Chondrocyte (in vitro differentiated cells): ENCODE measurements at regions not wholly inside any gene's neighbourhood (a gene's known extent, or its start where the extent isn't known, plus 50 kb on each side); places are given as distances from the start of the nearest gene placed in this dataset.

Experiments used
- DNase-seq: peaks from one replicate; pipeline ENCODE4 v3.0.0; 2021; ENCODE audit warnings: mixed read lengths, low spot score
- H3K27ac Mint-ChIP-seq: one replicate; pipeline ENCODE4 v1.8.0; 2021; ENCODE audit warnings: mild to moderate bottlenecking, moderate library complexity, mixed read lengths; ENCODE audit not compliant: unreplicated experiment
- H3K27me3 Mint-ChIP-seq: 2 replicates; pipeline ENCODE4 v1.8.0; 2021; ENCODE audit warnings: low read depth, mixed read lengths
- H3K36me3 Mint-ChIP-seq: 2 replicates; pipeline ENCODE4 v1.8.0; 2021; ENCODE audit warnings: low read depth, mixed read lengths
- H3K4me1 Mint-ChIP-seq: 2 replicates; pipeline ENCODE4 v1.8.0; 2021; ENCODE audit warnings: low read depth, mild to moderate bottlenecking, mixed read lengths
- H3K4me3 Mint-ChIP-seq: one replicate; pipeline ENCODE4 v1.8.0; 2021; ENCODE audit warnings: mild to moderate bottlenecking, moderate library complexity, mixed read lengths; ENCODE audit not compliant: unreplicated experiment
- H3K9me3 Mint-ChIP-seq: 2 replicates; pipeline ENCODE4 v1.8.0; 2021; ENCODE audit warnings: low read depth, mixed read lengths
- TF ChIP-seq, protein P1 (sequence below): fragments of 200-600 bp; sonication (generic); IDR thresholded peaks from 2 replicates; pipeline ENCODE4 v1.5.0; 2021; ENCODE audit warnings: antibody characterized with exemption, mild to moderate bottlenecking, moderate library complexity

DNA sequence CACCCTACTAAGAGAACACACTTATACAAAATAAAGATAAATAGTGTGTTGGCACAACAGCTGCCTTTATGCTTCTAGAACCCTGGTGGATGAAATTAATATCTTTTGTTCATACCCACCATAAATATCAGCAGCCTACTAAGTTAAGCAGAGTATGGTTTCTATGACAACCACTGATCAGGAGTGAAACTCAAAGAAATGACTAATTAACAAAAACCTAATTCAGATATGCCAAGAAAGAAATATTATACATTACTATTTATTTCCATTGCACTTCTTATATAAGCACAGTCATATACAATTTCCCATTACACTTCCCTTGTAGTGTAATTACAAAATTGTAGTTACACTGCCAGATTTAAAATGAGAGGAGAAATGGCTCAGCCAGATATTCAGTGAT is 164.1 kb upstream of the CDKN3 start:
- Mint-ChIP-seq H3K27ac (no peak overlapping the region), H3K4me3 (no peak overlapping the region), H3K4me1 (no peaks in the 10 kb centered on the region), H3K9me3 (peaks cover 9% of the 10 kb centered on the region), H3K27me3 (no peaks in the 10 kb centered on the region), H3K36me3 (peaks cover 4% of the 10 kb centered on the region)
- TF ChIP-seq, protein P1, sequence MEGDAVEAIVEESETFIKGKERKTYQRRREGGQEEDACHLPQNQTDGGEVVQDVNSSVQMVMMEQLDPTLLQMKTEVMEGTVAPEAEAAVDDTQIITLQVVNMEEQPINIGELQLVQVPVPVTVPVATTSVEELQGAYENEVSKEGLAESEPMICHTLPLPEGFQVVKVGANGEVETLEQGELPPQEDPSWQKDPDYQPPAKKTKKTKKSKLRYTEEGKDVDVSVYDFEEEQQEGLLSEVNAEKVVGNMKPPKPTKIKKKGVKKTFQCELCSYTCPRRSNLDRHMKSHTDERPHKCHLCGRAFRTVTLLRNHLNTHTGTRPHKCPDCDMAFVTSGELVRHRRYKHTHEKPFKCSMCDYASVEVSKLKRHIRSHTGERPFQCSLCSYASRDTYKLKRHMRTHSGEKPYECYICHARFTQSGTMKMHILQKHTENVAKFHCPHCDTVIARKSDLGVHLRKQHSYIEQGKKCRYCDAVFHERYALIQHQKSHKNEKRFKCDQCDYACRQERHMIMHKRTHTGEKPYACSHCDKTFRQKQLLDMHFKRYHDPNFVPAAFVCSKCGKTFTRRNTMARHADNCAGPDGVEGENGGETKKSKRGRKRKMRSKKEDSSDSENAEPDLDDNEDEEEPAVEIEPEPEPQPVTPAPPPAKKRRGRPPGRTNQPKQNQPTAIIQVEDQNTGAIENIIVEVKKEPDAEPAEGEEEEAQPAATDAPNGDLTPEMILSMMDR: no peak
- DNase-seq: no peak

DNA sequence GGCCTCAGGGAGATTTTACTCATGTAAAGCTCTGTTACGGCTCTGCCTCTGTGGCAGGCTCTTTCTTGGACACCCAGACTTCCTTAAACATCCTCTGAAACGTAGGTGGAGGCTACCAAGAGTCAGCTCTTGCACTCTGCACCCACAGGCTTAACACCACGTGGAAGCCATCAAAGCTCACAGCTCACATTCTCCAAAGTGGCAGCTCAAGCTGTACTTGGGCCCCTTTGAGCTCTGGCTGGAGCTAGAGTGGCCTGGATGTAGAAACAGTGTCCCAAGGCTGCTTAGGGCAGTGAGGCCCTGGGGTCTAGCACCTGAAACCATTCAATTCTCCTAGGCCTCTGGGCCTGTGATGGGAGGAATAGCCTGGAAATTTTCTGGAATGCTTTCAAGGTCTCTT is 155.3 kb upstream of the CDKN3 start:
- no peak overlapping the region for H3K4me3 Mint-ChIP-seq
- H3K27me3 Mint-ChIP-seq: no peaks in the 10 kb centered on the region
- H3K27ac Mint-ChIP-seq: no peak overlapping the region
- peaks cover 1% of the 10 kb centered on the region for H3K36me3 Mint-ChIP-seq
- no peaks in the 10 kb centered on the region for H3K4me1 Mint-ChIP-seq
- peaks cover 3% of the 10 kb centered on the region for H3K9me3 Mint-ChIP-seq
- TF ChIP-seq, protein P1: no peak
- no peak for DNase-seq

DNA sequence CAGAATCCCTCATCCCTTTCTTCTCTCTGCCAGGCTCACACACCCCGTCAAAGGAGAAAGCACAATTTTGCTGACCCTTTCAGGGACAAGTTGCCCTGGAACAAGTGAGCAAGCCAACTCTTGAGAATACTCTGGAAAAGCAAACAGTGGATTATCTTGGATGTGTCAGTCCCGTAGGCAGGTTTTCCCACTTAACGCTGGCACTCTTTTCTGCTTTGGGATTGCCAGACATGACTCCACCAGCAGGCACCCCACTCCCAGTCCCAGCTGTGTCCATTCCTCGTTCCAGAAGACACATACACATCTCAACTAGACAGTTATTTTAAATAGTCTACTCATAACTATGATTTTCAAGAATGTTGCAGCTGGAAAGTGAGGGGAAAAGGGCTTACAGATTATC is 145.5 kb upstream of the CDKN3 start:
- TF ChIP-seq, protein P1: no peak
- Mint-ChIP-seq H3K4me3 (no peak overlapping the region), H3K9me3 (no peaks in the 10 kb centered on the region), H3K4me1 (peaks cover 42% of the 10 kb centered on the region), H3K27ac (peak overlapping the region; percentile 29), H3K36me3 (no peaks in the 10 kb centered on the region), H3K27me3 (peaks cover 2% of the 10 kb centered on the region)
- DNase-seq: no peak

DNA sequence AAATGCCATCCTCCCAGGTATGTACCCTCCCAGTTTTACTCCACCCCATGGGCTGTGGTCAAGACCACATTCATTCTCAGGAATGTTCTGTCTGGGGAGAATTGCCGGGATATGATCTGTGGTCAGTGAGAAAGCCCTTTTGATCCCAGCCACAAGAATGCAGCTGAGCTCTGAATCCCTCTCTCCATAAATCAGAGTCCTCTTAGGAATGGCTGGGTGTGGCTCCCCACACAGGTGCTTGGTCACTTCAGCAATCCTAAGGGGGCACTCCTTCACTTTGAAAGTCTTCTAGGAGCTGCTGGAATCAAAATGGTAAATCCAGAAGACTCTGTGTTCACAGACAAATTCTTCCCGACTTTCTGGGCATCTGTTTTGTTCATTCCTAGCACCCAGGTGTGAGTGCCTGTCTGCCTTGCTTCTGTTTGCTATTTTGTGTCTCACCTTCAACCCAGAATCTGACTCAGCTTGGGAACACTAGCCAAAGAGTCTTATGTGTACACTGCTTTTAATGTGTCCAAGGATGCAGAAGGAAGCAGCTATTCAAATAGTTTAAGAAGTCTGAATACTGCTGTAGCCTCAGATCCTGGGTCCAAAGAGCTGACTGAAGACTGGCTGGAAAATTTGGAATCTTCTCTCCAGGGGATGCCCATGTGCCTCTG is 144.6 kb upstream of the CDKN3 start:
- Mint-ChIP-seq H3K27me3 (peaks cover under 1% of the 10 kb centered on the region), H3K27ac (peak overlapping the region; percentile 39), H3K4me1 (peaks cover 42% of the 10 kb centered on the region), H3K36me3 (no peaks in the 10 kb centered on the region), H3K4me3 (no peak overlapping the region), H3K9me3 (no peaks in the 10 kb centered on the region)
- DNase-seq: no peak
- TF ChIP-seq, protein P1: no peak

DNA sequence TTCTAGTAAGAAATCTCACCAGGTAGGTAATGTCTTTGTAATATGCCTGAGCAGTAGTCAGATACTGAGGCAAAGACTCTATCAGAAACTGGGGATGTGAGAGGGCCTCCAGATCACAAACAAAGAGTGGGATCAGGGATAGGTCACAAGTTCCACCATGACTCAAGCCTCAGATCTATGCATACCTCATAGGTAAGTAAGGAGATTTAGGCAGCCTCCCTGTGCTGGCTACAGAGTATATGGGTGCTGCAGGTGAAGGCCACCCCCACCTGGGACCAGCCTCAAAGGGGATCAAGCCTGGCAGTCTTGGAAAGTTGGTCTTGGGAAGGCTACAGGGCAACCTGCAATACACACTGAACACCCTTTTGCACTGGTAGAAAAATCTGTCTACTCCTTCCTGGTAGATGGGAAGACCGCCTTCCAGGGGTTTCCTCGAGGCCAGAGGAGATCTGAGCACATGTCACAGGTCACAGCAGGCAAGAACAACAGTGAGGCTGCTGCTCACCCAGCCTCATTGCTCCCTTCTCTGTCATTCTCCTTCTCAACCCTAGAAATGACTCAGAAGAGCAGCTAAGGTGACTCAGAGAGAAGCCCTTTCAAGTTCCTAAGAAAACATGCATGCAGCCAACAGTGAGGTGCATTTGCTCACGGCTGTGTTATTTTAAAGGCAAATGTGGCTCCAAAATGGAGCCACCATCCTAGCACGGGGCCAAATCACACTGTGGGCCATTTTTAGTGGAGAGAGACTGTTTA is 143.4 kb upstream of the CDKN3 start:
- DNase-seq: no peak
- peak overlapping the region; percentile 69 for H3K27ac Mint-ChIP-seq

More for the DNA sequence above, 143.4 kb upstream of the CDKN3 start:
- Mint-ChIP-seq H3K27me3 (no peaks in the 10 kb centered on the region), H3K4me1 (peaks cover 47% of the 10 kb centered on the region), H3K36me3 (no peaks in the 10 kb centered on the region), H3K4me3 (no peak overlapping the region), H3K9me3 (no peaks in the 10 kb centered on the region)
- TF ChIP-seq, protein P1: no peak
